ENCODE measurements at regions not wholly inside any gene's neighbourhood (a gene's known extent, or its start where the extent isn't known, plus 50 kb on each side); places are given as distances from the start of the nearest gene placed in this dataset.

GRCh38 chr2:133941666-133942065, 312.2 kb upstream of the MGAT5 start:
- TF ChIP-seq POLR2A (IDR thresholded peaks at IDR 0.05; ENCODE audit: borderline replicate concordance, extremely low read depth, insufficient read depth, insufficient read length) (no peak), FOSL1 (IDR thresholded peaks at IDR 0.05; ENCODE audit: low read depth) (no peak), CBX3 (IDR thresholded peaks at IDR 0.05; ENCODE audit: low read depth) (no peak), EZH2 (IDR thresholded peaks at IDR 0.05) (no peak), POLR2AphosphoS5 (IDR thresholded peaks at IDR 0.05; ENCODE audit: low read depth, low read length) (no peak), EZH2phosphoT487 (IDR thresholded peaks at IDR 0.05; ENCODE audit: borderline replicate concordance) (no peak), REST (IDR thresholded peaks at IDR 0.05; ENCODE audit: low read depth) (no peak), ATF3 (IDR thresholded peaks at IDR 0.05) (no peak), ELF1 (IDR thresholded peaks at IDR 0.05; ENCODE audit: borderline replicate concordance, low read depth) (no peak), SIN3A (IDR thresholded peaks at IDR 0.05; ENCODE audit: low read depth) (no peak), MAX (IDR thresholded peaks at IDR 0.05) (no peak), JUND (IDR thresholded peaks at IDR 0.05) (no peak), CTCF (IDR thresholded peaks at IDR 0.05 in 2 of 3, conservative IDR thresholded peaks at IDR 0.05 in 1 of 3; ENCODE audit: borderline replicate concordance in 1 of 3, insufficient read depth in 1 of 3, low read depth in 2 of 3, low read length in 2 of 3) (no peak), CEBPB (IDR thresholded peaks at IDR 0.05; ENCODE audit: low read depth) (no peak)
- CTCF ChIA-PET, result no interaction called here

More at GRCh38 chr2:133941666-133942065, 312.2 kb upstream of the MGAT5 start:
- ChIA-PET RAD21 (ENCODE audit: low non-redundant PET in 1 of 2, low total read pairs in 2 of 2, uncharacterized antibody in 2 of 2, unreplicated experiment in 2 of 2) (no interaction called here), POLR2A (no interaction called here)
- no peak overlapping the region for H3K4me3 ChIP-seq (replicated peaks in 1 of 2; ENCODE audit: low read depth in 1 of 2, low read length in 2 of 2)
- H3K79me2 ChIP-seq (ENCODE audit: insufficient read depth, low read length), result no peaks in the 10 kb centered on the region
- ATAC-seq, result no peak
- no peaks in the 10 kb centered on the region for H3K4me1 ChIP-seq (ENCODE audit: control insufficient read depth in 1 of 2, insufficient read depth in 2 of 2, low read length in 2 of 2)
- H3K36me3 ChIP-seq (ENCODE audit: control insufficient read depth in 1 of 2, insufficient read depth in 2 of 2, low read length in 2 of 2), result no peaks in the 10 kb centered on the region
- no TSS peak for BruUV-seq (replicated peaks)
- H3K27me3 ChIP-seq (ENCODE audit: insufficient read depth, low read length), result peaks cover 8% of the 10 kb centered on the region; the same call in 1 of the 2 replicates
- no peak for DNase-seq (ENCODE audit: low read depth, low spot score)
- no peak overlapping the region for H3K4me2 ChIP-seq (ENCODE audit: low read length)
- H3K9ac ChIP-seq (ENCODE audit: low read length), result no peak overlapping the region
- H4K20me1 ChIP-seq (ENCODE audit: insufficient read depth), result no peaks in the 10 kb centered on the region
- no peak overlapping the region for H3K27ac ChIP-seq (ENCODE audit: low read depth, low read length)
- no peaks in the 10 kb centered on the region for H3K9me2 ChIP-seq (ENCODE audit: insufficient read depth)
- H2AFZ ChIP-seq (ENCODE audit: low read depth, low read length, poor library complexity, severe bottlenecking), result no peak overlapping the region
- intact Hi-C loops (cut with micrococcal nuclease), result no loop called here
- no peaks in the 10 kb centered on the region for H3K9me3 ChIP-seq (ENCODE audit: control insufficient read depth in 1 of 2, insufficient read depth in 1 of 2, low read depth in 1 of 2, low read length in 2 of 2)
